ENCODE measurements at regions not wholly inside any gene's neighbourhood (a gene's known extent, or its start where the extent isn't known, plus 50 kb on each side); places are given as distances from the start of the nearest gene placed in this dataset.

GRCh38 chr18:24632158-24632988 is 171.9 kb downstream of the HRH4 start:
- H3K27me3 ChIP-seq (ENCODE audit: control insufficient read depth, insufficient read depth, low read length), result no peaks in the 10 kb centered on the region
- H3K9me3 ChIP-seq (ENCODE audit: control insufficient read depth, insufficient read depth, low read length), result no peaks in the 10 kb centered on the region
- no peak overlapping the region for H3K4me3 ChIP-seq (ENCODE audit: low read depth, low read length)
- H3K27ac ChIP-seq (ENCODE audit: low read depth, low read length), result no peak overlapping the region
- ChIA-PET CTCF (no interaction called here), POLR2A (no interaction called here)
- no peak for DNase-seq (ENCODE audit: low read depth, low spot score)
- TF ChIP-seq CTCF (IDR thresholded peaks at IDR 0.05; ENCODE audit: low read depth, low read length), result no peak

- H3K9me3 ChIP-seq (ENCODE audit: control insufficient read depth, insufficient read depth, low read length), result no peaks in the 10 kb centered on the region
- H3K27ac ChIP-seq (ENCODE audit: low read depth, low read length), result no peak overlapping the region
- ChIA-PET POLR2A (no interaction called here), CTCF (no interaction called here)
- no peak overlapping the region for H3K4me3 ChIP-seq (ENCODE audit: low read depth, low read length)
- no peaks in the 10 kb centered on the region for H3K27me3 ChIP-seq (ENCODE audit: control insufficient read depth, insufficient read depth, low read length)
- DNase-seq (ENCODE audit: low read depth, low spot score), result no peak
- TF ChIP-seq CTCF (IDR thresholded peaks at IDR 0.05; ENCODE audit: low read depth, low read length), result no peak
These were observed 172.7 kb downstream of the HRH4 start for GRCh38 chr18:24633121-24633520.

GRCh38 chr18:24649571-24649970 is 189.1 kb downstream of the HRH4 start:
- Histone ChIP-seq H3K9me3 (ENCODE audit: control insufficient read depth, insufficient read depth, low read length) (no peaks in the 10 kb centered on the region), H3K27me3 (ENCODE audit: control insufficient read depth, insufficient read depth, low read length) (no peaks in the 10 kb centered on the region), H3K4me3 (ENCODE audit: low read depth, low read length) (no peak overlapping the region), H3K27ac (ENCODE audit: low read depth, low read length) (no peak overlapping the region)
- no peak for TF ChIP-seq CTCF (IDR thresholded peaks at IDR 0.05; ENCODE audit: low read depth, low read length)
- DNase-seq (ENCODE audit: low read depth, low spot score), result no peak
- CTCF ChIA-PET, result no interaction called here
- POLR2A ChIA-PET, result no interaction called here

GRCh38 chr18:24651434-24651833 is 191.0 kb downstream of the HRH4 start:
- no peak for TF ChIP-seq CTCF (IDR thresholded peaks at IDR 0.05; ENCODE audit: low read depth, low read length)
- DNase-seq (ENCODE audit: low read depth, low spot score), result no peak
- ChIA-PET CTCF (no interaction called here), POLR2A (no interaction called here)
- Histone ChIP-seq H3K27me3 (ENCODE audit: control insufficient read depth, insufficient read depth, low read length) (no peaks in the 10 kb centered on the region), H3K4me3 (ENCODE audit: low read depth, low read length) (no peak overlapping the region), H3K9me3 (ENCODE audit: control insufficient read depth, insufficient read depth, low read length) (no peaks in the 10 kb centered on the region), H3K27ac (ENCODE audit: low read depth, low read length) (no peak overlapping the region)

- Histone ChIP-seq H3K4me3 (ENCODE audit: low read depth, low read length) (no peak overlapping the region), H3K27ac (ENCODE audit: low read depth, low read length) (no peak overlapping the region), H3K27me3 (ENCODE audit: control insufficient read depth, insufficient read depth, low read length) (peaks cover 5% of the 10 kb centered on the region), H3K9me3 (ENCODE audit: control insufficient read depth, insufficient read depth, low read length) (no peaks in the 10 kb centered on the region)
- TF ChIP-seq CTCF (IDR thresholded peaks at IDR 0.05; ENCODE audit: low read depth, low read length), result no peak
- no peak for DNase-seq (ENCODE audit: low read depth, low spot score)
- POLR2A ChIA-PET, result interaction anchor here (1.1 to 1.2 kb wide), 3 partner anchors 16 to 49 kb away, joined by 3 to 4 read pairs (median 3); no protein-coding TSS in a partner anchor
- CTCF ChIA-PET, result interaction anchor here (1.0 kb wide), 1 partner anchor 352 kb away, joined by 3 read pairs; no protein-coding TSS in a partner anchor
These were observed 195.6 kb downstream of the HRH4 start for GRCh38 chr18:24656050-24656449.
